Urinary bladder (tissue), 3 donors: ENCODE measurements at regions not wholly inside any gene's neighbourhood (a gene's known extent, or its start where the extent isn't known, plus 50 kb on each side); places are given as distances from the start of the nearest gene placed in this dataset.
"Not testable (repeated sequence)": the region's sequence is repeated elsewhere in the genome, so short reads cannot be mapped to it uniquely, and the experiment has no call there.

ENCODE experiments used
- DNase-seq: peaks from one replicate; pipeline ENCODE4 v3.0.0-alpha.2; 2015; ENCODE audit errors: extremely low spot score
- H3K27ac ChIP-seq: one replicate; pipeline ENCODE4 v1.5.1; 2013; ENCODE audit warnings: low read depth, mild to moderate bottlenecking, moderate library complexity
- H3K36me3 ChIP-seq: one replicate; pipeline ENCODE4 v1.6.1; 2013; ENCODE audit warnings: mild to moderate bottlenecking, moderate library complexity; ENCODE audit not compliant: insufficient read depth
- H3K4me1 ChIP-seq: one replicate; pipeline ENCODE4 v1.6.1; 2013; ENCODE audit warnings: mild to moderate bottlenecking, moderate library complexity; ENCODE audit not compliant: insufficient read depth
- H3K4me3 ChIP-seq: one replicate; pipeline ENCODE4 v1.5.1; 2013; ENCODE audit warnings: low read depth, low read length
- WGBS: extraction: QIAGEN DNeasy Blood & Tissue Kit; methylation state at CpG from one replicate; pipeline ENCODE4 v1.1.7; 2013; 5-methylcytosine and 5-hydroxymethylcytosine counted together
- donor health status: healthy with polysubstance abuse.
- donor health status: healthy.

GRCh38 chr11:38143852-38144251 lies 1545.8 kb upstream of the RAG2 start:
- H3K4me3 ChIP-seq, result no peak overlapping the region
- H3K27ac ChIP-seq, result no peak overlapping the region

DNA sequence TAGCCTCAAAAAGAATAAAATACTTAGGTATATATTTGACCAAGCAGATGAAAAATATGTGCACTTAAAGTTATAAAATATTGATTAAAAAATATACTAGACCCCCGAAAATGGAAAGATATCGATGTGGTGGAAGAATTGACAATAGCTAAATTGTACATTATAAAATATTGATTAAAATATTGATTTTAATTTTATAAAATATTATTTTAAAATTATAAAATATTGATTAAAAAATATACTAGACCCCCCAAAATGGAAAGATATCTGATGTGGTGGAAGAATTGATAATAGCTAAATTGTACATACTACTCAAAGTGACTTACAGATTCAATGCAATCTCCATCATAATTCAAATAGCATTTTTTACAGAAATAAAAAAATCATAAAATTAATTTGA lies 1540.9 kb upstream of the RAG2 start:
- DNase-seq, result no peak
- Histone ChIP-seq H3K4me1 (no peaks in the 10 kb centered on the region), H3K4me3 (no peak overlapping the region), H3K36me3 (no peaks in the 10 kb centered on the region), H3K27ac (no peak overlapping the region)
- 93% methylated on average over 2 of the region's 2 CpGs for WGBS

More at GRCh38 chr11:38143852-38144251, 1545.8 kb upstream of the RAG2 start:
- no peak for DNase-seq
- 88% methylated on average over 3 of the region's 3 CpGs for WGBS
- H3K36me3 ChIP-seq, result no peaks in the 10 kb centered on the region
- no peaks in the 10 kb centered on the region for H3K4me1 ChIP-seq

GRCh38 chr11:38136887-38137286 lies 1538.9 kb upstream of the RAG2 start:
- Histone ChIP-seq H3K27ac (no peak overlapping the region), H3K4me1 (no peaks in the 10 kb centered on the region), H3K4me3 (no peak overlapping the region), H3K36me3 (no peaks in the 10 kb centered on the region)
- DNase-seq, result no peak
- 96% methylated on average over 6 of the region's 6 CpGs for WGBS

- no peak overlapping the region for H3K4me3 ChIP-seq
- H3K36me3 ChIP-seq, result no peaks in the 10 kb centered on the region
- H3K4me1 ChIP-seq, result no peaks in the 10 kb centered on the region
- no peak for DNase-seq
- no peak overlapping the region for H3K27ac ChIP-seq
- WGBS, result 31% methylated on average over 1 of the region's 1 CpG
Observed at GRCh38 chr11:38131535-38131934, 1533.5 kb upstream of the RAG2 start.

DNA sequence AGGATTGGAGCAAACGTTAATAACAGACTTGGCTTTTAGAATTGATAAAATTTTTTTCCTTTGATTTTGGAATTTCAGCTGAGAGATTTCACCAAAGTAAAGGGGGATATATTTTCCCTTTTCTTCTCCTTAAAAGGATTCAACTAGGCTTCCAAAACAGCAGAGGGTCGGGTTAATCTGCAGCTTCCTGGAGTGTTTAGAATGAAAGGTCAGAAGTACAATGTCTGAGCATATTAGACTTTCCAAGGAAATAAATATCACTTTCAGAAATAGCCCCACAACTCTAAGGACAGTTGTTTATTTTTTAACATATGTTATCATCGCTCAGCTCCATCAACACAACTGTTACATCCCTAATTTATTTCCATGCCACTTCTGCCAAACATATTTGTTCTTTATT lies 1532.9 kb upstream of the RAG2 start:
- WGBS, result 24% methylated on average over 3 of the region's 3 CpGs
- Histone ChIP-seq H3K27ac (no peak overlapping the region), H3K4me3 (no peak overlapping the region), H3K4me1 (no peaks in the 10 kb centered on the region), H3K36me3 (no peaks in the 10 kb centered on the region)
- DNase-seq, result no peak

DNA sequence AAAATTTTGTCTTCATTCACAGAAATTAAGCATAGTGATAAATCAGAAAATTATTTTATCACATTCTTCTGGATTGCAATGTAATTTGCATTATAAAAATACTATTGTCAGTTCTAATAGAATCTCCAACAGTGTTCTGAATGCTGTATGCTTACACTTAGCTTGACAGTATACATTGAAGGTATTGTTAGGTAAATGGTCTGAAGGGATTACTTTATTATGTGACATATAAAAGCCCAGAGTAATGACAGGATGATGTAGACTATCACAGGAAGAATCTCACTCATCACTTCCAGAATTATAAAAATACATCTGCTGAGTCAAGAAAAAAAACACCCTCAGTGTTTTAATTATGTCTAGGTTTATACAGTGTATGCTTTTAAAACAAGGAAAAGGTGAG lies 1532.5 kb upstream of the RAG2 start:
- Histone ChIP-seq H3K36me3 (no peaks in the 10 kb centered on the region), H3K4me3 (no peak overlapping the region), H3K27ac (no peak overlapping the region), H3K4me1 (no peaks in the 10 kb centered on the region)
- no peak for DNase-seq

GRCh38 chr11:38123673-38124072 lies 1525.6 kb upstream of the RAG2 start:
- H3K27ac ChIP-seq, result no peak overlapping the region
- H3K36me3 ChIP-seq, result no peaks in the 10 kb centered on the region
- no peak for DNase-seq
- H3K4me3 ChIP-seq, result no peak overlapping the region
- H3K4me1 ChIP-seq, result no peaks in the 10 kb centered on the region
- WGBS, result 79% methylated on average over 9 of the region's 9 CpGs

GRCh38 chr11:38116616-38117015 lies 1518.6 kb upstream of the RAG2 start:
- 95% methylated on average over 5 of the region's 5 CpGs for WGBS
- not testable (repeated sequence) for H3K27ac ChIP-seq

GRCh38 chr11:38115381-38115780 lies 1517.3 kb upstream of the RAG2 start:
- not testable (repeated sequence) for H3K4me1 ChIP-seq, DNase-seq, H3K4me3 ChIP-seq, H3K36me3 ChIP-seq, H3K27ac ChIP-seq
- WGBS, result 78% methylated on average over 3 of the region's 3 CpGs

More at GRCh38 chr11:38116616-38117015, 1518.6 kb upstream of the RAG2 start:
- not testable (repeated sequence) for DNase-seq, H3K36me3 ChIP-seq, H3K4me3 ChIP-seq, H3K4me1 ChIP-seq

DNA sequence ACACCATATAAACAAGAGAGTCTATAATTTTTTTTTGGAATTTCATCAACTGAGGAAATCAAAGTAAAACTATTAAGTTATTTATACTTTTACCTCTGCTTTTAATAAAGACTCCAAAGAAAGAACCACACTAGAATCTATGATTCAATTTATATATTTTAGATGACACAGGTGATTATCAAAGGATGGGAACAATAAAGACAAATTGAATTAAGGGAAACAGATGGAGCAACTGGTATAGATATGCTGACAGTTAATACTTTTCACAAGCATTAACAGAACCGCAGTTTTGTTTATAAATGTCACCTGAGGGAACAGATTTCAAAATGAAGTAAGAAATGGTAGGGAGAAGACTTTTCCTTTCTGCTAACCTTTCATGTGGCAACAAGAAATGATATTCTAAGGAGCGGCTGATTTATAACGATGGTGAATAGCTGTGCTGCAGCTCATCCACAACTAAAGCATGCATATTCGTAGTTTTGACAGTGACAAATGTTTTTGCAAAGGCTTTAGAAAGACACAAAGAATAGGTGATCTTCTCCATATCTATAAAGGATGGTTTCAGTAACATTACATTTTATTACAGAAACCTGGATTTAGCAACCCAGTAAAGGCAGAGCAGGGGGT lies 1502.9 kb upstream of the RAG2 start:
- Histone ChIP-seq H3K4me3 (no peak overlapping the region), H3K4me1 (no peaks in the 10 kb centered on the region), H3K36me3 (no peaks in the 10 kb centered on the region), H3K27ac (no peak overlapping the region)
- no peak for DNase-seq
- 69% methylated on average over 4 of the region's 4 CpGs for WGBS

DNA sequence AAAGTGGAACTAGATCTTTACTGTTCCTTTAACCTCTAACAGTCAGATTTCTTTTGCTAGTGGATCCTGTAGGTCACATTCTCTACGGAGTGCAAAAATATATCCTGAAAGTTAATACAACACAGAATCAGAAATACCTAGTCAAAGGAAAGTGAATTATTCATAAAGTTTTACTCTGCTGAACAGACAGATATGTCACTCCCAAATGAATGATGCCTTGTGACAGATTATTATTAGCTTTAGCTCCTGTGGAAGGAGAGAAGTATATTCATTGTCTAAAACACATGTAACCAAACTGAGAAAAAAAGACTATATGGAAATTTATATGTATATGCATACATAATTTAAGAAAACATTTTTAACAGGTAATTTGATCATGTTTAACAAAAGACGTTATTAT lies 1497.2 kb upstream of the RAG2 start:
- 91% methylated on average over 2 of the region's 2 CpGs for WGBS
- Histone ChIP-seq H3K4me1 (no peaks in the 10 kb centered on the region), H3K27ac (no peak overlapping the region), H3K36me3 (peaks cover 2% of the 10 kb centered on the region), H3K4me3 (no peak overlapping the region)
- no peak for DNase-seq

DNA sequence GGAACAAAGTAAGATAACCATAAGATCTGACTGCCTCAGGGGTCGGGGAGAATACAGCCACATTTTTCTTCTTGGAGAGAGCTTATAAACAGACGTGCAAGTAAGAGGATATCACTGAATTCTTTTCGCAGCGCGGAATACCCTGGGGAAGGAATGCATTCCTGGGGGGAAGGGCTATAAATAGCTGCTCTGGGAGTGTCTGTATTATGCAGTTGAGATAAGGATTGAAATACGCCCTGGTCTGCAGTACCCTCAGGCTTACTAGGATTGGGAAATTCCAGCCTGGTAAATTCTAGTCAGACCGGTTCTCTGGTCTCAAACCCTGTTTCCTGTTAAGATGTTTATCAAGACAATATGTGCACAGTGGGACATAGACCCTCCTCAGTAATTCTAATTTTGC lies 1491.7 kb upstream of the RAG2 start:
- Histone ChIP-seq H3K27ac (no peak overlapping the region), H3K4me3 (no peak overlapping the region), H3K36me3 (peaks cover 2% of the 10 kb centered on the region), H3K4me1 (no peaks in the 10 kb centered on the region)
- 31% methylated on average over 7 of the region's 7 CpGs for WGBS
- DNase-seq, result no peak

GRCh38 chr11:38060920-38061319 lies 1462.9 kb upstream of the RAG2 start:
- H3K4me3 ChIP-seq, result no peak overlapping the region
- H3K4me1 ChIP-seq, result no peaks in the 10 kb centered on the region
- no peaks in the 10 kb centered on the region for H3K36me3 ChIP-seq
- no peak for DNase-seq
- 85% methylated on average over 3 of the region's 3 CpGs for WGBS
- H3K27ac ChIP-seq, result no peak overlapping the region

GRCh38 chr11:38060136-38060535 lies 1462.1 kb upstream of the RAG2 start:
- H3K4me1 ChIP-seq, result no peaks in the 10 kb centered on the region
- WGBS, result 90% methylated on average over 3 of the region's 3 CpGs
- no peak overlapping the region for H3K27ac ChIP-seq
- H3K36me3 ChIP-seq, result no peaks in the 10 kb centered on the region
- DNase-seq, result no peak
- H3K4me3 ChIP-seq, result no peak overlapping the region

DNA sequence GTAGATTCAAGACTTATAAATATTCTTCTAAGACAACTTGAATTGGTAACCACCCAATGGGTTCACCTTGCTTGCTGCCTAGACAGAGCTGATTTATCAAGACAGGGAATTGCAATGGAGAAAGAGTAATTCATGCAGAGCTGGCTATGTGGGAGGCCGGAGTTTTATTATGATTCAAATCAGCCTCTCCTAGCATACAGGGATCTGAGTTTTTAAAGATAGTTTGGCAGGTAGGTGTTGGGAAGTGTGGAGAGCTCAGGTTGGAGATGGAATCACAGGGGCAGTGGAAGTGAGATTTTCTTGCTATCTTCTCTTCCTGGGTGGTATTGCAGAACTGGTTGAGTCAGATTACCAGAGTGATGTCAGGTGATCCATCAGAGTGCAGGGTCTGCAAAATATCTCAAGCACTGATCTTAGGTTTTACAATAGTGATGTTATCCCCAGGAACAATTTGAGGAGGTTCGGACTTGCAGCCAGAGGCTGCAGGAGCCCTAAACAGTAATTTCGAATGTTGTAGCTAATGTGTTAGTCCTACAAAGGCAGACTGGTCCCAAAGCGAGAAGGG lies 1448.6 kb upstream of the RAG2 start:
- 82% methylated on average over 4 of the region's 4 CpGs for WGBS
- H3K27ac ChIP-seq, result no peak overlapping the region
- no peak for DNase-seq

More for the DNA sequence above, 1448.6 kb upstream of the RAG2 start:
- Histone ChIP-seq H3K4me1 (no peaks in the 10 kb centered on the region), H3K4me3 (no peak overlapping the region), H3K36me3 (no peaks in the 10 kb centered on the region)
